ENCODE measurements at regions not wholly inside any gene's neighbourhood (a gene's known extent, or its start where the extent isn't known, plus 50 kb on each side); places are given as distances from the start of the nearest gene placed in this dataset.

DNA sequence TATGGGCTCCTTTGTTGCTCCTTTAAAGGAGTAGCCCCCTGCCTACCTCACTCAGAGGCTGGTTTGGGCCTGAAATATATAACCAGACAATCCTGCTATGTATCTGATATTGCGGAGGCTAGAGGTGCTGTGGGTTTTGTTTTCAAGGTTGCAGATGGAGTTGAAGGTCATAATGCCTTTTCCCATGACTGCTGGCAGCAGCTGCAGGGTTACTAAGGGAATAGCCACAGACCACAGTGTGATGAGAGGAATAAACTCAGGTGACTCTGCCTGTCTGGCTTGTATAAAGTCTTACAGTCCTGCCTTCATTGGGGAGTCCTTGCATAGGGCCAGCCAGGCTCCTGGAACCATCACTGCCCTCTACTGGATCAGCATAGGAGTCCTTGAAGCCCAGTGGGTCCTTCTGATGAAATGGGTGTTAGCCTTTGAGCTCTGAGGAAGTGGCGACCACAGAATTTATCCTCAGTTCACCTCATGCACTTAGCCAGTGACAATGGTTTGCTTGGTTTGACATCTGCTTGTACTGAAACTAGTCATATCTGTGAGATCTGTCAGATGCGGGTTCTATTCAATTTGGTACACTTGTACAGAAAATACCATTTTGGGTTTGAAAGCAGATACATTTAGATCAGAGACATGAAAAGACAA, 174.4 kb upstream of the HMCN1 start:
- no peak overlapping the region for H2AFZ ChIP-seq (ENCODE audit: low read length)
- H3K27me3 ChIP-seq (ENCODE audit: insufficient read depth, low read length) = no peaks in the 10 kb centered on the region
- no peak overlapping the region for H4K5ac ChIP-seq (ENCODE audit: insufficient read length, low read depth, low read length)
- H2BK15ac ChIP-seq (ENCODE audit: low read depth, low read length) = no peak overlapping the region
- no peaks in the 10 kb centered on the region for H3K9me3 ChIP-seq (ENCODE audit: control insufficient read depth, low read depth, low read length)
- H2BK12ac ChIP-seq (ENCODE audit: insufficient read length, low read depth, low read length) = no peak overlapping the region
- no peak overlapping the region for H3K14ac ChIP-seq (ENCODE audit: insufficient read depth, low read length)
- Mint-ChIP-seq H3K4me1 (peaks cover 4 to 6% of the 10 kb centered on the region in 2 experiments; a peak in 3 of 4 replicates), H3K36me3 (ENCODE audit: insufficient read depth in 1 of 3, low read depth in 3 of 3) (no peaks in the 10 kb centered on the region), H3K4me3 (no peak overlapping the region), H3K27me3 (ENCODE audit: low read depth) (peaks cover 2% of the 10 kb centered on the region; the same call in 1 of the 2 replicates), H3K27ac (peak overlapping the region in 1 of 3 experiments; percentile 44; a peak in 1 of 7 replicates), H3K9me3 (no peaks in the 10 kb centered on the region)
- H4K8ac ChIP-seq (replicated peaks; ENCODE audit: insufficient read length, low read depth, low read length) = no peak overlapping the region
- no peaks in the 10 kb centered on the region for H3K23me2 ChIP-seq (ENCODE audit: insufficient read length, low read depth, low read length, poor library complexity, severe bottlenecking)
- no peaks in the 10 kb centered on the region for H4K20me1 ChIP-seq (ENCODE audit: control insufficient read depth, insufficient read depth, insufficient read length)
- no peak overlapping the region for H2AK5ac ChIP-seq (ENCODE audit: insufficient read length, low read length)
- no peak overlapping the region for H3K23ac ChIP-seq (ENCODE audit: insufficient read length, low read depth, low read length)
- no peak overlapping the region for H3K56ac ChIP-seq (ENCODE audit: insufficient read length, low read depth, low read length)
- no peak overlapping the region for H4K91ac ChIP-seq (ENCODE audit: insufficient read length, low read depth, low read length)
- H3K18ac ChIP-seq (ENCODE audit: insufficient read length, low read depth, low read length) = no peak overlapping the region
- WGBS (ENCODE audit: extremely low coverage, insufficient read length, low lambda C conversion rate) = no CpG with 5 or more reads among the region's 3 CpGs
- no peak overlapping the region for H2BK20ac ChIP-seq (ENCODE audit: low read depth, low read length, poor library complexity, severe bottlenecking)
- no peak overlapping the region for H2BK120ac ChIP-seq (ENCODE audit: low read depth, low read length, poor library complexity, severe bottlenecking)
- no peak overlapping the region for H2BK5ac ChIP-seq (ENCODE audit: insufficient read length, low read length)
- H3K4ac ChIP-seq (ENCODE audit: low read depth, low read length) = no peak overlapping the region
- no peaks in the 10 kb centered on the region for H3K79me2 ChIP-seq (ENCODE audit: insufficient read depth, low read length)
- no peaks in the 10 kb centered on the region for H3K4me1 ChIP-seq (ENCODE audit: insufficient read depth, low read length)
- H3K9ac ChIP-seq (ENCODE audit: extremely low read depth, insufficient read length, low read length) = no peak overlapping the region
- H3T11ph ChIP-seq (ENCODE audit: low read length) = no peak overlapping the region
- H3K27ac ChIP-seq (ENCODE audit: insufficient read length, low read depth, low read length) = no peak overlapping the region
- no peaks in the 10 kb centered on the region for H3K79me1 ChIP-seq (ENCODE audit: insufficient read depth, low read depth, low read length, poor library complexity, severe bottlenecking)
- no peak overlapping the region for H3K4me2 ChIP-seq (ENCODE audit: insufficient read depth, insufficient read length, low read length)
- DNase-seq = peak; percentile 72
- TF ChIP-seq, protein P1, sequence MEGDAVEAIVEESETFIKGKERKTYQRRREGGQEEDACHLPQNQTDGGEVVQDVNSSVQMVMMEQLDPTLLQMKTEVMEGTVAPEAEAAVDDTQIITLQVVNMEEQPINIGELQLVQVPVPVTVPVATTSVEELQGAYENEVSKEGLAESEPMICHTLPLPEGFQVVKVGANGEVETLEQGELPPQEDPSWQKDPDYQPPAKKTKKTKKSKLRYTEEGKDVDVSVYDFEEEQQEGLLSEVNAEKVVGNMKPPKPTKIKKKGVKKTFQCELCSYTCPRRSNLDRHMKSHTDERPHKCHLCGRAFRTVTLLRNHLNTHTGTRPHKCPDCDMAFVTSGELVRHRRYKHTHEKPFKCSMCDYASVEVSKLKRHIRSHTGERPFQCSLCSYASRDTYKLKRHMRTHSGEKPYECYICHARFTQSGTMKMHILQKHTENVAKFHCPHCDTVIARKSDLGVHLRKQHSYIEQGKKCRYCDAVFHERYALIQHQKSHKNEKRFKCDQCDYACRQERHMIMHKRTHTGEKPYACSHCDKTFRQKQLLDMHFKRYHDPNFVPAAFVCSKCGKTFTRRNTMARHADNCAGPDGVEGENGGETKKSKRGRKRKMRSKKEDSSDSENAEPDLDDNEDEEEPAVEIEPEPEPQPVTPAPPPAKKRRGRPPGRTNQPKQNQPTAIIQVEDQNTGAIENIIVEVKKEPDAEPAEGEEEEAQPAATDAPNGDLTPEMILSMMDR (conservative IDR thresholded peaks at IDR 0.05) = peak; percentile 73

Measured in H9 (cell line).